ENCODE measurements at regions not wholly inside any gene's neighbourhood (a gene's known extent, or its start where the extent isn't known, plus 50 kb on each side); places are given as distances from the start of the nearest gene placed in this dataset.
"Not testable (repeated sequence)": the region's sequence is repeated elsewhere in the genome, so short reads cannot be mapped to it uniquely, and the experiment has no call there.

- no peaks in the 10 kb centered on the region for H3K27me3 ChIP-seq (ENCODE audit: insufficient read depth, low read depth)
- H3K4me1 ChIP-seq (ENCODE audit: low read depth, poor library complexity, severe bottlenecking), result no peaks in the 10 kb centered on the region
- H2AFZ ChIP-seq (ENCODE audit: low read depth), result no peak overlapping the region
- TF ChIP-seq, protein P1, sequence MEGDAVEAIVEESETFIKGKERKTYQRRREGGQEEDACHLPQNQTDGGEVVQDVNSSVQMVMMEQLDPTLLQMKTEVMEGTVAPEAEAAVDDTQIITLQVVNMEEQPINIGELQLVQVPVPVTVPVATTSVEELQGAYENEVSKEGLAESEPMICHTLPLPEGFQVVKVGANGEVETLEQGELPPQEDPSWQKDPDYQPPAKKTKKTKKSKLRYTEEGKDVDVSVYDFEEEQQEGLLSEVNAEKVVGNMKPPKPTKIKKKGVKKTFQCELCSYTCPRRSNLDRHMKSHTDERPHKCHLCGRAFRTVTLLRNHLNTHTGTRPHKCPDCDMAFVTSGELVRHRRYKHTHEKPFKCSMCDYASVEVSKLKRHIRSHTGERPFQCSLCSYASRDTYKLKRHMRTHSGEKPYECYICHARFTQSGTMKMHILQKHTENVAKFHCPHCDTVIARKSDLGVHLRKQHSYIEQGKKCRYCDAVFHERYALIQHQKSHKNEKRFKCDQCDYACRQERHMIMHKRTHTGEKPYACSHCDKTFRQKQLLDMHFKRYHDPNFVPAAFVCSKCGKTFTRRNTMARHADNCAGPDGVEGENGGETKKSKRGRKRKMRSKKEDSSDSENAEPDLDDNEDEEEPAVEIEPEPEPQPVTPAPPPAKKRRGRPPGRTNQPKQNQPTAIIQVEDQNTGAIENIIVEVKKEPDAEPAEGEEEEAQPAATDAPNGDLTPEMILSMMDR (conservative IDR thresholded peaks at IDR 0.05; ENCODE audit: low read depth, low read length), result no peak
- H3K4me2 ChIP-seq, result no peak overlapping the region
- no peaks in the 10 kb centered on the region for H3K36me3 ChIP-seq (ENCODE audit: insufficient read depth)
- no peaks in the 10 kb centered on the region for H4K20me1 ChIP-seq (ENCODE audit: insufficient read depth)
- no peaks in the 10 kb centered on the region for H3K79me2 ChIP-seq (ENCODE audit: insufficient read depth, low read depth)
- no peak overlapping the region for H3K4me3 ChIP-seq (IDR thresholded peaks at IDR 0.05; ENCODE audit: insufficient read depth, low read depth, low read length)
- H3K27ac ChIP-seq, result no peak overlapping the region
- H3K9ac ChIP-seq, result no peak overlapping the region
Measured at GRCh38 chr6:76584121-76584520, 511.7 kb upstream of the IMPG1 start.

- H3K4me2 ChIP-seq, result no peak overlapping the region
- no peaks in the 10 kb centered on the region for H3K4me1 ChIP-seq (ENCODE audit: low read depth, poor library complexity, severe bottlenecking)
- no peaks in the 10 kb centered on the region for H3K27me3 ChIP-seq (ENCODE audit: insufficient read depth, low read depth)
- H3K9ac ChIP-seq, result no peak overlapping the region
- no peaks in the 10 kb centered on the region for H4K20me1 ChIP-seq (ENCODE audit: insufficient read depth)
- TF ChIP-seq, protein P1 (conservative IDR thresholded peaks at IDR 0.05; ENCODE audit: low read depth, low read length), result no peak
- no peaks in the 10 kb centered on the region for H3K36me3 ChIP-seq (ENCODE audit: insufficient read depth)
- H3K79me2 ChIP-seq (ENCODE audit: insufficient read depth, low read depth), result no peaks in the 10 kb centered on the region
- H3K27ac ChIP-seq, result no peak overlapping the region
- H2AFZ ChIP-seq (ENCODE audit: low read depth), result no peak overlapping the region
- no peak overlapping the region for H3K4me3 ChIP-seq (IDR thresholded peaks at IDR 0.05; ENCODE audit: insufficient read depth, low read depth, low read length)
Measured at GRCh38 chr6:76578746-76579145, 506.3 kb upstream of the IMPG1 start.

DNA sequence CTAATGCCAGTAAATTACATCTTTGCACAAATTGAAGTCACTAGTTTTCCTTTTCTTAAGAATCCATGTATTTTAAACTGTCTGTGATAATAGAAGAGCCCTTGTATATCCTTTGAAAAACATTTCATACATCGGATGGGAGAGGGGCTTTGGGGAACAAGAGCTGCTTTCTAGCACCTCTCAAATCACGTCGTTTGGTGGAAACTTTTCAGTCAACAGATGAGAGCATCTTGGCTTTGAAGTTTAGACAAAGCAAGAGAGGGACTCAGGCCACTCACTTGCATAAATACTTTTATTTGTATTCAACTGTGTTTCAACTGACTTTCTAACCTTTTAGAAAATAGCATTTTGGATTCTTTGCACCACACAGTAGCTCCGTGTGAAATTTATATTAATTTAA, 502.3 kb upstream of the IMPG1 start:
- no peaks in the 10 kb centered on the region for H3K27me3 ChIP-seq (ENCODE audit: insufficient read depth, low read depth)
- H2AFZ ChIP-seq (ENCODE audit: low read depth), result no peak overlapping the region
- TF ChIP-seq, protein P1 (conservative IDR thresholded peaks at IDR 0.05; ENCODE audit: low read depth, low read length), result no peak
- no peak overlapping the region for H3K4me2 ChIP-seq
- H3K9ac ChIP-seq, result no peak overlapping the region
- H3K4me1 ChIP-seq (ENCODE audit: low read depth, poor library complexity, severe bottlenecking), result no peaks in the 10 kb centered on the region
- no peak overlapping the region for H3K4me3 ChIP-seq (IDR thresholded peaks at IDR 0.05; ENCODE audit: insufficient read depth, low read depth, low read length)
- H4K20me1 ChIP-seq (ENCODE audit: insufficient read depth), result no peaks in the 10 kb centered on the region
- no peak overlapping the region for H3K27ac ChIP-seq
- H3K79me2 ChIP-seq (ENCODE audit: insufficient read depth, low read depth), result no peaks in the 10 kb centered on the region
- H3K36me3 ChIP-seq (ENCODE audit: insufficient read depth), result no peaks in the 10 kb centered on the region

DNA sequence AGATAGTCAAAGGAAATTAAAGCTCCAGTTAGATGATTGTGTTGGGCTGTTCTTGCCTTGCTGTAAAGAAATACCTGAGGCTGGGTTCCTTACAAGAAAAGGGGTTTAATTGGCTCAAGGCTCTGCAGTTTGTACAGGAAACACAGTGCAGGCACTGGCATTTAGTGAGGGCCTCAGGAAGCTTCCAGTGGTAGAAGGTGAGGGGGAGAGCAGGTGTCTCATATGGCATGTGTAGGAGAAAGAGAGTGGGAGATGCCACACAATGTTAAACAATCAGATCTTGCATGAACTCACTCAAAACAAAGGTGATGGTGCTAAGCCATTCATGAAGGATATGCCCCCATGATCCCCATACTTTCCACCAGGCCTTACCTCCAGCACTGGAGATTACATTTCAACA, 493.5 kb upstream of the IMPG1 start:
- TF ChIP-seq, protein P1 (conservative IDR thresholded peaks at IDR 0.05; ENCODE audit: low read depth, low read length), result no peak
- H3K9ac ChIP-seq, result no peak overlapping the region
- H3K79me2 ChIP-seq (ENCODE audit: insufficient read depth, low read depth), result no peaks in the 10 kb centered on the region
- no peak overlapping the region for H2AFZ ChIP-seq (ENCODE audit: low read depth)
- H3K4me2 ChIP-seq, result no peak overlapping the region
- H3K4me3 ChIP-seq (IDR thresholded peaks at IDR 0.05; ENCODE audit: insufficient read depth, low read depth, low read length), result no peak overlapping the region
- H3K27me3 ChIP-seq (ENCODE audit: insufficient read depth, low read depth), result no peaks in the 10 kb centered on the region
- no peaks in the 10 kb centered on the region for H3K36me3 ChIP-seq (ENCODE audit: insufficient read depth)
- no peak overlapping the region for H3K27ac ChIP-seq
- no peaks in the 10 kb centered on the region for H4K20me1 ChIP-seq (ENCODE audit: insufficient read depth)
- H3K4me1 ChIP-seq (ENCODE audit: low read depth, poor library complexity, severe bottlenecking), result no peaks in the 10 kb centered on the region

- not testable (repeated sequence) for H2AFZ ChIP-seq (ENCODE audit: low read depth); H3K4me2 ChIP-seq; H3K27ac ChIP-seq; H4K20me1 ChIP-seq (ENCODE audit: insufficient read depth); H3K9ac ChIP-seq; H3K79me2 ChIP-seq (ENCODE audit: insufficient read depth, low read depth); H3K36me3 ChIP-seq (ENCODE audit: insufficient read depth); H3K4me3 ChIP-seq (IDR thresholded peaks at IDR 0.05; ENCODE audit: insufficient read depth, low read depth, low read length); H3K27me3 ChIP-seq (ENCODE audit: insufficient read depth, low read depth); H3K4me1 ChIP-seq (ENCODE audit: low read depth, poor library complexity, severe bottlenecking)
Measured at GRCh38 chr6:76562371-76562770, 489.9 kb upstream of the IMPG1 start.

DNA sequence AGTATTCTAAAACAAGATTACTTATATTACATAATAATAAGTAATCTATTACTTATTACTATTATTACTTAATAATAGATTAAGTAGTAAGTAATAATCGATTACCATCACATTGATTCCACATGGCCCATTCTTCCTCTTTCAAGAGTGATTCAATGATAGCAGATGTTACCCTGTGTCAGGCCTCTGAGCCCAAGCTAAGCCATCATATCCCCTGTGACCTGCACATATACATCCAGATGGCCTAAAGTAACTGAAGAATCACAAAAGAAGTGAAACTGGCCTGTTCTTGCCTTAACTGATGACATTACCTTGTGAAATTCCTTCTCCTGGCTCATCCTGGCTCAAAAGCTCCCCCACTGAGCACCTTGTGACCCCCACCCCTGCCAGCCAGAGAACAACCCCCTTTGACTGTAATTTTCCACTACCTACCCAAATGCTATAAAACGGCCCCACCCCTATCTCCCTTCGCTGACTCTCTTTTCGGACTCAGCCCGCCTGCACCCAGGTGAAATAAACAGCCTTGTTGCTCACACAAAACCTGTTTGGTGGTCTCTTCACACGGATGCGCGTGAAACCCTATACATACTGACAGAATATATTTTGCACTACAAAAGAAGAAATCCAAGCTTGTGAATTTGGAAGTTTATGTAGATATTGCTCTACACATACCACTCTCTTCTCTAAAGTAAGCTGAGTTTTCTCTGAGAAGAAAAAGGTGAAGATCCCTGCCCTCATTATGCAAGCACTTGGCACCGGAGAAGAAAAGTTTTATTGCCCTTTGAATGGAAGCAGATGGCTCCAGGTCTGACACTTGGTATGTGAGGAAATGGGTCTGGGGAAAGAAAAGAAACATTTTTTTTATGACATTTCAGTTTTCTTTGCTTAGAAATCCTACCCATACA, 488.6 kb upstream of the IMPG1 start:
- not testable (repeated sequence) for H2AFZ ChIP-seq (ENCODE audit: low read depth); H3K4me2 ChIP-seq; H3K79me2 ChIP-seq (ENCODE audit: insufficient read depth, low read depth); H3K4me1 ChIP-seq (ENCODE audit: low read depth, poor library complexity, severe bottlenecking); H3K4me3 ChIP-seq (IDR thresholded peaks at IDR 0.05; ENCODE audit: insufficient read depth, low read depth, low read length); H3K9ac ChIP-seq; H4K20me1 ChIP-seq (ENCODE audit: insufficient read depth); H3K27ac ChIP-seq; H3K36me3 ChIP-seq (ENCODE audit: insufficient read depth); H3K27me3 ChIP-seq (ENCODE audit: insufficient read depth, low read depth)
